Keratinocyte (primary cell): ENCODE measurements at regions not wholly inside any gene's neighbourhood (a gene's known extent, or its start where the extent isn't known, plus 50 kb on each side); places are given as distances from the start of the nearest gene placed in this dataset.

Experiments used
- DNase-seq: peaks from one replicate; pipeline ENCODE4 v3.0.0-alpha.2; 2011; ENCODE audit warnings: low read depth, missing footprints, low spot score
- FAIRE-seq: peaks from 2 replicates; lab custom pipeline; 2011; peaks lifted over from hg19 to GRCh38; lab: Jason Lieb, UNC
- H2AFZ ChIP-seq: 2 replicates; pipeline ENCODE4 v1.6.0; 2012; ENCODE audit warnings: low read length, control low read depth, inconsistent platforms; ENCODE audit not compliant: control insufficient read depth
- H3K27ac ChIP-seq: 2 replicates; pipeline ENCODE4 v1.5.1; 2011; ENCODE audit warnings: low read length; ENCODE audit not compliant: control insufficient read depth, insufficient read depth
- H3K27me3 ChIP-seq: 3 replicates; pipeline ENCODE4 v1.6.0; 2011; ENCODE audit warnings: low read length; ENCODE audit not compliant: control insufficient read depth, insufficient read depth; ENCODE audit errors: extremely low read depth
- H3K36me3 ChIP-seq, 2 experiments: 2 replicates in 1 of 2; 3 replicates in 1 of 2; pipeline ENCODE4 v1.5.1; 2011; ENCODE audit warnings: low read length in 2 of 2, mild to moderate bottlenecking in 1 of 2; ENCODE audit not compliant: control insufficient read depth in 2 of 2, insufficient read depth in 2 of 2; ENCODE audit errors: extremely low read depth in 1 of 2
- H3K4me1 ChIP-seq: 3 replicates; pipeline ENCODE4 v1.5.1; 2011; ENCODE audit warnings: low read length; ENCODE audit not compliant: control insufficient read depth, insufficient read depth; ENCODE audit errors: extremely low read depth
- H3K4me2 ChIP-seq: 3 replicates; pipeline ENCODE4 v1.6.0; 2011; ENCODE audit warnings: low read depth, low read length; ENCODE audit not compliant: control insufficient read depth, insufficient read depth; ENCODE audit errors: extremely low read depth
- H3K4me3 ChIP-seq, 3 experiments: fragments of 200-600 bp in 1 of 3; sonication (generic) in 1 of 3; 2 replicates in 2 of 3; 3 replicates in 1 of 3; pipeline ENCODE4 v1.5.1; 2011 to 2016; ENCODE audit warnings: low read length in 3 of 3, mild to moderate bottlenecking in 3 of 3, control low read depth in 2 of 3, inconsistent platforms in 1 of 3, low read depth in 1 of 3, mixed read lengths in 1 of 3, mixed run types in 1 of 3, moderate library complexity in 1 of 3; ENCODE audit not compliant: control insufficient read depth in 2 of 3, insufficient read depth in 2 of 3; ENCODE audit errors: extremely low read depth in 1 of 3
- H3K79me2 ChIP-seq: 2 replicates; pipeline ENCODE4 v1.6.0; 2012; ENCODE audit warnings: low read length; ENCODE audit not compliant: control insufficient read depth, insufficient read depth
- H3K9ac ChIP-seq: 3 replicates; pipeline ENCODE4 v1.6.0; 2011; ENCODE audit warnings: low read length; ENCODE audit not compliant: control insufficient read depth, insufficient read depth; ENCODE audit errors: extremely low read depth
- H3K9me1 ChIP-seq: 3 replicates; pipeline ENCODE4 v1.6.0; 2011; ENCODE audit warnings: low read length; ENCODE audit not compliant: control insufficient read depth, insufficient read depth; ENCODE audit errors: extremely low read depth
- H3K9me3 ChIP-seq: 2 replicates; pipeline ENCODE4 v1.5.1; 2012; ENCODE audit warnings: low read depth, low read length; ENCODE audit not compliant: control insufficient read depth
- H4K20me1 ChIP-seq: 3 replicates; pipeline ENCODE4 v1.6.0; 2011; ENCODE audit warnings: low read length; ENCODE audit not compliant: control insufficient read depth, insufficient read depth; ENCODE audit errors: extremely low read depth
- CTCF ChIP-seq, 3 experiments: IDR thresholded peaks in 1 of 3; conservative IDR thresholded peaks in 1 of 3; optimal IDR thresholded peaks in 1 of 3; 2 replicates in 2 of 3; 3 replicates in 1 of 3; pipeline versions ENCODE3 to v1.5.1; 2011; ENCODE audit warnings: low read length in 3 of 3, mild to moderate bottlenecking in 3 of 3, moderate library complexity in 2 of 3, control low read depth in 1 of 3, inconsistent platforms in 1 of 3; ENCODE audit not compliant: insufficient read depth in 2 of 3; ENCODE audit errors: extremely low read depth in 1 of 3
- EZH2 ChIP-seq: IDR thresholded peaks from one replicate; pipeline ENCODE4 v1.6.1; 2012; ENCODE audit warnings: inconsistent platforms, mild to moderate bottlenecking, low read length, moderate library complexity
- dilution Hi-C: fragments of 300-500 bp; cut with MboI; formaldehyde crosslinking; loops from one replicate; pipeline ENCODE4 v1.7.0; 2020; ENCODE audit warnings: low sequenced_read_pairs; ENCODE audit not compliant: extremely low pct_ligation_motif_present

- no peak for TF ChIP-seq EZH2
- H3K4me1 ChIP-seq = peaks cover 39% of the 10 kb centered on the region
- no peaks in the 10 kb centered on the region for H3K79me2 ChIP-seq
- H4K20me1 ChIP-seq = no peaks in the 10 kb centered on the region
- no peak overlapping the region for H3K27ac ChIP-seq
- FAIRE-seq (no peak), DNase-seq (no peak)
- no peaks in the 10 kb centered on the region for H3K36me3 ChIP-seq
- H3K4me2 ChIP-seq = no peak overlapping the region
- H3K9me3 ChIP-seq = no peaks in the 10 kb centered on the region
- H3K9ac ChIP-seq = no peak overlapping the region
- no peaks in the 10 kb centered on the region for H3K9me1 ChIP-seq
- H3K27me3 ChIP-seq = no peaks in the 10 kb centered on the region
- dilution Hi-C loops = no loop called here
- no peak overlapping the region for H2AFZ ChIP-seq
- no peak overlapping the region for H3K4me3 ChIP-seq
Measured at GRCh38 chr1:67889466-67889865, 56.2 kb upstream of the GNG12 start.

- TF ChIP-seq EZH2 (no peak), CTCF (optimal IDR thresholded peaks at IDR 0.05 in 1 of 3, IDR thresholded peaks at IDR 0.05 in 1 of 3, conservative IDR thresholded peaks at IDR 0.05 in 1 of 3; ENCODE audit: extremely low read depth in 1 of 3, insufficient read depth in 2 of 3, low read length in 3 of 3) (no peak)
- no peaks in the 10 kb centered on the region for H3K9me3 ChIP-seq
- H3K4me3 ChIP-seq = no peak overlapping the region
- H3K4me1 ChIP-seq = peaks cover 41% of the 10 kb centered on the region
- no peaks in the 10 kb centered on the region for H3K79me2 ChIP-seq
- H3K27ac ChIP-seq = no peak overlapping the region
- FAIRE-seq (no peak), DNase-seq (no peak)
- H2AFZ ChIP-seq = no peak overlapping the region
- no peaks in the 10 kb centered on the region for H4K20me1 ChIP-seq
- no peaks in the 10 kb centered on the region for H3K36me3 ChIP-seq
- H3K4me2 ChIP-seq = no peak overlapping the region
- dilution Hi-C loops = no loop called here
- no peaks in the 10 kb centered on the region for H3K9me1 ChIP-seq
- H3K27me3 ChIP-seq = no peaks in the 10 kb centered on the region
- H3K9ac ChIP-seq = no peak overlapping the region
Measured at GRCh38 chr1:67888216-67889106, 55.2 kb upstream of the GNG12 start.
